Ovary (tissue), 3 donors: ENCODE measurements at regions not wholly inside any gene's neighbourhood (a gene's known extent, or its start where the extent isn't known, plus 50 kb on each side); places are given as distances from the start of the nearest gene placed in this dataset.

Source experiments
- CTCF ChIP-seq, 3 donors: fragments of 450-650 bp in 2 of 3; fragments of 200-600 bp in 1 of 3; IDR thresholded peaks; one replicate each; pipeline versions ENCODE4 v1.5.1 to v1.8.0; 2016 to 2022; ENCODE audit warnings: antibody characterized with exemption in 3 of 3, mild to moderate bottlenecking in 1 of 3
- EP300 ChIP-seq: sonication (generic); formaldehyde crosslinking; IDR thresholded peaks from one replicate; pipeline ENCODE4 v1.6.1; 2017; ENCODE audit warnings: antibody characterized with exemption
- donor health status: DM: no; HTN: no; CAD: no.

- TF ChIP-seq EP300 = no peak
- TF ChIP-seq CTCF (IDR thresholded peaks at IDR 0.05) = no peak
These were observed 261.0 kb upstream of the KIF2A start for GRCh38 chr5:62044989-62045388.
